ENCODE measurements at regions not wholly inside any gene's neighbourhood (a gene's known extent, or its start where the extent isn't known, plus 50 kb on each side); places are given as distances from the start of the nearest gene placed in this dataset.

GRCh38 chr5:142385194-142385593 is 60.4 kb upstream of the SPRY4 start:
- H3K4me3 ChIP-seq (ENCODE audit: low read depth, low read length), result no peak overlapping the region

DNA sequence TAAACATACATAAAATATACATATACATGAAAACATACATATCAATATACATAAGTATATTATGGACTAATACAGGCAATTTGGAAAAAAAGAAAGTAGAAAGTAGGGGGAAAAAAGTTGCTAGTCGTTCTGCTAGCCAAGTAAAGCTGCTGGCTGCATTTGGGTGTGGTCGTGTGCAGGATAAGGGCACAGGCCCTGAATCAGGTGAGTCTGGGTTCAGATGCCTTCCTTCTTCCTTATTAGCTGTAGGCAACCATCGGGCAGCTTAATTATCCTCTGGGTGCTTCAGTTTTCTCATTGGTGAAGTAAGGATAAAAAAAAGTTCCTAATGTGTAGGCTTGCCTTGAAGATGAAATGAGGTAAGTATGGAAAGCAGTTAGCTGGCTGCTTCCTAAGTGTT is 59.2 kb upstream of the SPRY4 start:
- Histone ChIP-seq H2AFZ (no peak overlapping the region), H3K27me3 (ENCODE audit: control insufficient read depth, insufficient read depth, low read length) (no peaks in the 10 kb centered on the region), H3K36me3 (ENCODE audit: control insufficient read depth, insufficient read depth, low read length) (no peaks in the 10 kb centered on the region), H3K4me2 (ENCODE audit: low read length) (no peak overlapping the region), H3K79me2 (no peaks in the 10 kb centered on the region), H3K9me3 (ENCODE audit: control insufficient read depth, low read length) (no peaks in the 10 kb centered on the region), H3K4me3 (ENCODE audit: low read depth, low read length) (no peak overlapping the region), H3K27ac (no peak overlapping the region), H3K4me1 (no peaks in the 10 kb centered on the region), H3K9ac (no peak overlapping the region)
- TF ChIP-seq CTCF (IDR thresholded peaks at IDR 0.05), result no peak

More at GRCh38 chr5:142385194-142385593, 60.4 kb upstream of the SPRY4 start:
- Histone ChIP-seq H2AFZ (no peak overlapping the region), H3K9me3 (ENCODE audit: control insufficient read depth, low read length) (no peaks in the 10 kb centered on the region), H3K4me1 (no peaks in the 10 kb centered on the region), H3K27me3 (ENCODE audit: control insufficient read depth, insufficient read depth, low read length) (no peaks in the 10 kb centered on the region), H3K9ac (no peak overlapping the region), H3K36me3 (ENCODE audit: control insufficient read depth, insufficient read depth, low read length) (no peaks in the 10 kb centered on the region), H3K4me2 (ENCODE audit: low read length) (no peak overlapping the region), H3K27ac (no peak overlapping the region), H3K79me2 (no peaks in the 10 kb centered on the region)
- no peak for TF ChIP-seq CTCF (IDR thresholded peaks at IDR 0.05)

DNA sequence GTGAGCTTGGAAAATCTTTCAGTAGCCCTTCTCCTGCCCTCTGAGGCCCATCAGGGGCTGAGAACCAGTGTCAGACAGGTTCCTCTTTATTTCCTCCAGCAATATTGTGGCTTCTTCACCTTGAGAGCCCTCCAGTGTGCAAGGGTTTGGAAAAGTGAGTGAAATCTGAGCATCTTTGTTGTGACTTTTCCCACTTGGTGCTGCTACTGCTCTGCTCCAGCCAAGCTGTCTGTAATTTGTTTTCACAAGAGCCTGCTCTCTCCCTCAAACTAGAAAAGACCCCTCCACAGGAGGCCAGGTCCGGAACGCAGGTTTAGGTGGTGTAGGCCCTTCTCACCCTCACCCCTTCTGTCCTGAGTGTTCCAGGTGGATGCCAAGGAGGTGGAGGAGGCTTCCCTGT is 57.4 kb upstream of the SPRY4 start:
- H2AFZ ChIP-seq, result no peak overlapping the region
- no peak overlapping the region for H3K9ac ChIP-seq
- no peaks in the 10 kb centered on the region for H3K4me1 ChIP-seq
- no peak for TF ChIP-seq CTCF (IDR thresholded peaks at IDR 0.05)
- no peaks in the 10 kb centered on the region for H3K27me3 ChIP-seq (ENCODE audit: control insufficient read depth, insufficient read depth, low read length)
- no peak overlapping the region for H3K4me2 ChIP-seq (ENCODE audit: low read length)
- no peak overlapping the region for H3K27ac ChIP-seq
- no peak overlapping the region for H3K4me3 ChIP-seq (ENCODE audit: low read depth, low read length)
- H3K9me3 ChIP-seq (ENCODE audit: control insufficient read depth, low read length), result no peaks in the 10 kb centered on the region
- no peaks in the 10 kb centered on the region for H3K79me2 ChIP-seq
- no peaks in the 10 kb centered on the region for H3K36me3 ChIP-seq (ENCODE audit: control insufficient read depth, insufficient read depth, low read length)

GRCh38 chr5:142378737-142379634 is 54.2 kb upstream of the SPRY4 start:
- Histone ChIP-seq H3K4me2 (ENCODE audit: low read length) (no peak overlapping the region), H3K4me3 (ENCODE audit: low read depth, low read length) (no peak overlapping the region), H2AFZ (no peak overlapping the region), H3K79me2 (no peaks in the 10 kb centered on the region), H3K9me3 (ENCODE audit: control insufficient read depth, low read length) (no peaks in the 10 kb centered on the region), H3K9ac (no peak overlapping the region), H3K36me3 (ENCODE audit: control insufficient read depth, insufficient read depth, low read length) (no peaks in the 10 kb centered on the region), H3K4me1 (no peaks in the 10 kb centered on the region), H3K27ac (no peak overlapping the region), H3K27me3 (ENCODE audit: control insufficient read depth, insufficient read depth, low read length) (no peaks in the 10 kb centered on the region)
- no peak for TF ChIP-seq CTCF (IDR thresholded peaks at IDR 0.05)

- Histone ChIP-seq H3K27ac (no peak overlapping the region), H3K27me3 (ENCODE audit: control insufficient read depth, insufficient read depth, low read length) (no peaks in the 10 kb centered on the region), H2AFZ (no peak overlapping the region), H3K36me3 (ENCODE audit: control insufficient read depth, insufficient read depth, low read length) (no peaks in the 10 kb centered on the region), H3K4me1 (no peaks in the 10 kb centered on the region), H3K4me3 (ENCODE audit: low read depth, low read length) (no peak overlapping the region), H3K4me2 (ENCODE audit: low read length) (no peak overlapping the region), H3K9me3 (ENCODE audit: control insufficient read depth, low read length) (no peaks in the 10 kb centered on the region), H3K9ac (no peak overlapping the region), H3K79me2 (no peaks in the 10 kb centered on the region)
- no peak for TF ChIP-seq CTCF (IDR thresholded peaks at IDR 0.05)
Observed at GRCh38 chr5:142375944-142376411, 51.2 kb upstream of the SPRY4 start.

Measured in parathyroid adenoma (tissue), 2 donors.